ENCODE measurements at regions not wholly inside any gene's neighbourhood (a gene's known extent, or its start where the extent isn't known, plus 50 kb on each side); places are given as distances from the start of the nearest gene placed in this dataset.
"Not testable (repeated sequence)": the region's sequence is repeated elsewhere in the genome, so short reads cannot be mapped to it uniquely, and the experiment has no call there.

GRCh38 chr20:48331518-48332286 lies 496.1 kb downstream of the PREX1 start:
- no peak for DNase-seq (ENCODE audit: low read depth)

- peak; percentile 31 for DNase-seq (ENCODE audit: low read depth)
These were observed 497.8 kb downstream of the PREX1 start for GRCh38 chr20:48329676-48330664.

GRCh38 chr20:48329031-48329615 lies 498.7 kb downstream of the PREX1 start:
- DNase-seq (ENCODE audit: low read depth), result no peak

GRCh38 chr20:48327848-48328247 lies 500.0 kb downstream of the PREX1 start:
- not testable (repeated sequence) for DNase-seq (ENCODE audit: low read depth)

GRCh38 chr20:48326868-48327267 lies 500.9 kb downstream of the PREX1 start:
- no peak for DNase-seq (ENCODE audit: low read depth)

GRCh38 chr20:48326434-48326691 lies 501.4 kb downstream of the PREX1 start:
- no peak for DNase-seq (ENCODE audit: low read depth)

- no peak for DNase-seq (ENCODE audit: low read depth)
These were observed 502.0 kb downstream of the PREX1 start for GRCh38 chr20:48325656-48326433.

- DNase-seq (ENCODE audit: low read depth), result no peak
These were observed 503.1 kb downstream of the PREX1 start for GRCh38 chr20:48324744-48325143.

GRCh38 chr20:48321271-48321670 lies 506.5 kb downstream of the PREX1 start:
- DNase-seq (ENCODE audit: low read depth), result no peak

GRCh38 chr20:48319943-48320584 lies 507.7 kb downstream of the PREX1 start:
- DNase-seq (ENCODE audit: low read depth), result no peak

GRCh38 chr20:48317578-48317977 lies 510.2 kb downstream of the PREX1 start:
- DNase-seq (ENCODE audit: low read depth), result no peak

- DNase-seq (ENCODE audit: low read depth), result no peak
These were observed 512.7 kb downstream of the PREX1 start for GRCh38 chr20:48314925-48315592.

GRCh38 chr20:48313324-48313723 lies 514.5 kb downstream of the PREX1 start:
- DNase-seq (ENCODE audit: low read depth), result no peak

GRCh38 chr20:48311956-48312355 lies 515.8 kb downstream of the PREX1 start:
- no peak for DNase-seq (ENCODE audit: low read depth)

GRCh38 chr20:48310305-48310704 lies 517.5 kb downstream of the PREX1 start:
- no peak for DNase-seq (ENCODE audit: low read depth)

GRCh38 chr20:48309293-48309692 lies 518.5 kb downstream of the PREX1 start:
- no peak for DNase-seq (ENCODE audit: low read depth)

- DNase-seq (ENCODE audit: low read depth), result no peak
These were observed 518.9 kb downstream of the PREX1 start for GRCh38 chr20:48308882-48309281.

- DNase-seq (ENCODE audit: low read depth), result no peak
These were observed 519.5 kb downstream of the PREX1 start for GRCh38 chr20:48308232-48308781.

GRCh38 chr20:48307277-48307676 lies 520.5 kb downstream of the PREX1 start:
- no peak for DNase-seq (ENCODE audit: low read depth)

GRCh38 chr20:48302844-48303542 lies 517.7 kb upstream of the SULF2 start:
- DNase-seq (ENCODE audit: low read depth), result no peak
